Stimulated activated CD4-positive, alpha-beta T cell treated with anti-CD3 and anti-CD28 coated beads, Interleukin-4, amount 100 ng/mL, for 1 hour (primary cell): ENCODE measurements at regions not wholly inside any gene's neighbourhood (a gene's known extent, or its start where the extent isn't known, plus 50 kb on each side); places are given as distances from the start of the nearest gene placed in this dataset.

Source experiments
- DNase-seq: peaks from one replicate; pipeline ENCODE4 v3.0.0-alpha.2; 2020

DNA sequence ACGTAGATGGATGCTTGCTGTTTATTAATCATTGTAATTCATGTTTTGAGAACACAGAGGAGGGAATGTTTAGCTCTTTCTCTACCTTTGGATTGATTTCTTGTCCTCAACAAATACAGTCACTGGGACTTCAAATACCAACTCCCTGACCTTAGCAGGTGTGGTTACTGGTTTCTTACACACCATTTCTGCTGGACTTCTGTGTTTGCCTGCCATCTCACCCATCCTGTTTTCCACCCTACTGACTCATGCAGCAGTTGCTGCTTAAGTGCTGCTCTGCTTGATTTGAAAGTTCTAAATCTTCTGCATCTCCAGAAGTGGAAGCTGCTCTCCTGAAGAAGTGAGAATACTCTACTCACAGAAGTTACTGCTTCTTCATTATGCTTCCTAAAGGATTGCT is 170.3 kb downstream of the ZPLD1 start:
- DNase-seq, result no peak

DNA sequence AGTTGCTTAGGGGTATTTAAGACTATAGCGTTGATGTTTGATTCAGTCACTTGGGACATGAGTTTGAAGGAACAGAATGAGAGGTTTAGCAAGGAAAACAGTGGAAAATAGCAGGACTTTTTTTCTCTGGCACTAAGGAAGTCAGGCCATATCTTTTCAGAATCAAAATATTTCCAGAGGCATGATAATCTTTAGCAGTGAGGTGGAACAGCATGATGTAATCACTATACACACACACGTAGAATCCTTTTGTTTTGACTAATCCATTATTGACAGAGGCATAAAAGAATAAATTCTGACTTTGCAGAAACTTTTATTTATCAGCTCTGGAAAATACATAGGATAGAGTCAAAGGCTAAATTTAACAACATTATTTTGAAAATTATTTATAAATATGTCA is 174.1 kb downstream of the ZPLD1 start:
- no peak for DNase-seq

DNA sequence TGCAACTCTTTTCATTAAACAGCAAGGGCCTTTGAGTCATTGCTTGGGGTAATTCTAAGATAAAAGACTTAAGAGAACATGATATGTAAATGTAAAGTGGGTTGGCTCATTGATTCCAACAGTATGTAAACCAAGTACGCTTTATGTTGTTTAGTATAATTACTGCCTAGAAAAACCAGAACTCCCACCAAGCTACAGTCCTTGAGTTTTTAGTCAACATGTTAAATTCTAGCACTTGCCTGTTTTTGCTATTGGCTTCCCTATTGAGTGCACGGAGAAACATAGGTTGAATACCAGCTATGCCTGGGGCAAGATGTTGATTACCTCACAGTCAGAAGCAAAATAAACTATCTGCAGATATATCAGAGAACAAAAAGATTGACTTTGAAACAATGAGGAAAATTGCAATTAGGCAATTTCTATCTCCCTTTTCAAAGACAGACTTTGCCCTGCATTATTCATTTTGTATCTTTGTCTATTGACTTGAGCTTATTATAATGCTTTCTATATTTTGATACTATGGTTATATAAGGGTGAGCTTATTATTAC is 179.3 kb downstream of the ZPLD1 start:
- DNase-seq, result no peak

DNA sequence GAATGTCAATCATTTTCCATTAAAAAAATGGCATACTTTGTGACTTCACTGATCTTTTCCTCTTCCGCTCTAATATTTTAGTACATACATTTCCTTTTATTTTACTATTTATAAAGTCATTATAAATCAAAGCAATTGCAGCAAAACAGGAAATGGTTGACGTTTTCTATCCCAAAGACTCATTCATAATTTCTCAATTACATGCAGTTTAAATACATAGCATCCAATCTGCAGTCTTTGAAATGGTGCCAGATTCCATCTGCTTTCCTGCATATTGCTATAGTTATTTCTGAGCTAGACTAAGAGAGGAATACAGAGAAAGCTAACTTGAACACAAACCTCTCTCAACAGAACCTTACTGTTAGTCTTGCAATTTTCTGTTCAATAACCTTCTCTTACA is 179.8 kb downstream of the ZPLD1 start:
- no peak for DNase-seq

DNA sequence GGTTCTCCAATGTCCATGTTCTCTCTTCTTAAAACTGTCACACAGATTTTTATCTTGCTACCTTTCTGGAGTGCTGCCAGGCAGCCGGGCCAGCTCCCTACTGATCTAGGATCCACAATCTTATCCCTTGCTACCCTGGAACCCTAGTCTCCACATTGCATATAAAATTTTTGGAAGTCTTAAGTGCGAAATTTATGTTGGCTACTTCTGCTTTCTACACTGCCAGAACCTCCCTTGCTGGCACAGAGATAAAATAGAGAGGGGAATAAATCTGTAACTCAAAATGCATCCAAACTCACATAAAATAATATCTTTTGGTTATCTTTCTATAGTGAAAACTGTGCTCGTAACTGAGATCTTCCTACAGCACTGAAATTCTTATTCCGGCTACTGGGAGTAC is 182.6 kb downstream of the ZPLD1 start:
- no peak for DNase-seq

DNA sequence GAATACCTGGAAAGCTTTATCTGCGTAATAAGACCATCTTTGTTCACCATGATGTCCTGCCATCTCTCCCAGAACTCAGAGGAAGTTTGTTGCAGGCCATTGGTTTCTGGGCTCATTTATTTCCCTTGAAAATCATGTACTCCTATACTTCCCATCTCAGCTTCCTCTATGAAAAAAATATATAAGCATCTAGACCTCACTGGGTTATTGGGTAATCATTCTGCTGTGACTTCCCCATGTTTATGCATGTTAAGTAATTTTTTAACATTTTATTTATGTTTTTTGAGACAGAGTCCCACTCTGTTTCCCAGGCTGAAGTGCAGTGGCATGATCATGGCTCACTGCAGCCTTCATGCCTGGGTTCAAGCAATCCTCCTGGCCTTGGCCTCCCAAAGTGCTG is 184.5 kb downstream of the ZPLD1 start:
- no peak for DNase-seq

DNA sequence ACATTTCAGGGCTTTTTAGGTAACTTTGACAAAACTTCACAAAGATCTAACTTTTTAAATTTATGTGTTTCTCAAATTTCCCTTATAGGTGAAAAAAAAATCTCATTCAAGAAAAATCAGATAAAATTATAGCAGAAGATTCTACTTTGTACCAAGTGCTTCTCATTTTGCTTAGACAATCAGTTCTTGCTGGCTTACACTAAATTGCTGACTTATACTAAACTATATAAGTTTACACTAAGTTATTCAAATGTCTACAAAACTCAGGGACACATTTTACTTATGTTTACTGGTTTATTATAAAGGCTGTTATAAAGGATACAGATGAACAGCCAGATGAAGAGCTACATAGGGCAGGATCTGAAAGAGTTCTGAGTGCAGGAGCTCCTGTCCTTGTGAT is 195.1 kb downstream of the ZPLD1 start:
- no peak for DNase-seq

DNA sequence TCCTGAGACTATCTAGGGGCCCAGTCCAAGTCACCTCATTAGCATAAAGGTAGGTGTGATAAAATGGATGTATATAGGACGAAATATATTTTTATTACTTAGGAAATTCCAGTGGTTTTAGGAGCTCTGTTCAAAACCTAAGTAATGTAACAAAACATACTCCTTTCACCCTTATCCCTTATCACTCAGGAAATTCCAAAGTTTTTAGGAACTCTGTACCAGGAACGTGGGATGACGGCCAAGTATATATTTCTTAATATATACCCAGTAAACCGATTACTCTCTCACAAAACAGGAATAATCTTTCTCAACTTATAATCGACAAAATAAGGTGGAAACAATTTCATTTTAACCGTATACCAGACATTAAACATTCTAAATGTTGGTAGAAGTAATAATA is 195.7 kb downstream of the ZPLD1 start:
- DNase-seq, result no peak

DNA sequence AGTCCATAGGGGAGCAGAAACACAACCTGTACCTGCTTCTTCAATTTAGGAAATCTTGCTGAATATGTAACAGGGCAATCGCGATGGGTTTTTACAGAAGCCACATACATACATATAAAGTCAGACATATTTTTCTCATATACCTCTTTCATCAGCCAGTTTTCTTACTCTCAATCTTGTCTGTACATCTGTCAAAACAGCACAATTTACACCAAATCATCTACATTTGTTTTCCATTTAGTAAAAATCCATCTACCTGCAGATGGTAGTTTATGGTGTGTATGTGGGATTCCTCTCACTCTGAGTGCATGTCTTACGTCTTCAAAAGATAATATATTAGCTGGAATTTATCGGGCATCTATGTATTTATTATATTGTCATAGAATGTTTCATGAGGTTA is 208.7 kb downstream of the ZPLD1 start:
- DNase-seq, result no peak

DNA sequence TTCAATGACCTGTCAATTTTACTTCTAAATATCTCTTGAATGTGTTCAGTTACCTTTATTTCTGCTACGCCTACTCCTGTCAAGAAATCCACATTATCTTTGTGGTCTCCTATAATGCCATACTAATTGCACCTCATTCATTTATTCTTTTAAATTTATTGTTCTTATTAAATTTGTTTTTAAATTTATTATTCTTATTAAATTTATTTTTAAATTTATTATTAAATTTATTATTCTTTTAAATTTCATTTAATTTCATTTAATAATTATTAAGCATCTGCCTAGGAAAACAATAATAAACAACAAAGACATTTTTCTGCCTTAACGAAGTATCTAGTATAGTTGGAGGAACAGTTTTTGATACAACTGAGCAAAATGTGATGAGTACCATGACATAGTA is 211.7 kb downstream of the ZPLD1 start:
- no peak for DNase-seq

DNA sequence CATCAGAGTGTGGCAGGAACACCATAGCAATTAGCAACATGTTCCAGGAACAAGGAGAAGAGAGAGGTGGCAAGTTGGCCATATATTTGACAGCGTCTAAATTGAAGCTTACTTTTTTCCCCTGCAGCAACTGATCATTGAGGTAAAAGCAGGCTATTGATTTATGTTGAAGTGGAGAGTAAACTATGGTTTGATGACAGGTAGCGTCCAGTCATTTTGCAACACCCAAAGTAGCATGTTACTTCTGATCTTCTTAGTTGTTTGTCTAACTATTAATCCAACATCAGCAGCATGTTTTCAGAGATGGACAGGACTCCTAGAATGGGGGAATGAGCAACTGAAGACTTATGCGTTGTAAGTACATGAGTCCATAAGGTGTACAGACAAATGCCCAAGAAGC is 225.8 kb downstream of the ZPLD1 start:
- no peak for DNase-seq

DNA sequence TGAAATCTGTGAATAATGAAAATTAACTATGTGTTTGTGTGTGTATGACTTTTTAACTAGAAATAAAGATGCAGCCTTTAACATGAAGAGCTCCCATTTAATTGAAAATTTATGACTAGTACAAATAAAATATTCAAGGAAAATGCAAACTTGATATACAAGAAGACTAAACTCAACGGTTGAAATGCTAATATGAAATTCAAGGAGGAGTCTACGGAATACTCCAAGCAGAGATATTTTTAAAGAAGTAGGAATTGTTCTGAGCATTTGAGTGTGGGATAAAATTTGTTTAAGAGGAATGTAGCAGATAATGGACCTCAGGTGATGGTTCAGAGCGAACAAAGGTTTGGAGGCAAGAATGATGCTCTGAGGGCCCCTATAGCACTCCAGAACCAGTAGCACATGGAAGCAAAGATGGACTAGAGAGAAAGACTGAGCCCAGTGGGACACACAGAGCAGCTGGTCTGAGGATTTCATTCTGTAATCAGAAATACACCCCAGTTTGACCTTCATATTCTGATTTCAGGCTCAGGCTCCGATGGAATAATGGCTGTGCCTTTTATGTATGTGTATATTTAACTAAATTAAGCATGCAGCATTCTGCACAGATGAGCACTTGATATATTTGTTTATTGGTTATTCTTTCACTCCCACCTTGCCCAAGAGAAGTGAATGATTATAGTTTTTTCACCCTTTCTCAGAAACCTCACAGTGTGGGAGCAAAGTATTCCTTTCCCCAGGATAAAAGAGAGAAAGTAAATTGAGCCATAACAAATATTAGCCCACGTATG is 227.1 kb downstream of the ZPLD1 start:
- no peak for DNase-seq

DNA sequence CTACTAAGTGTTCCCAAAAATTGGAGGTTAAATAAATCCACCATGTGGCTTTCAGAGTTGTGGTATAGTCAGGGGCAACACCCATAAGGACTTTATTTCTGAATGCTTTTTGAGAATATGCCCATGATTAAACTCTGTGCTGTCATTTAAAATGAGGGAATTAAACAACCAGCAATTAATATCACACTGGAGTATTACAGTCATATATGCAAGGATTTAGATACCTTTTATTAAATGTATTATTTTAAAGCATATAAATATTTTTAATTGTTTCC is 227.6 kb downstream of the ZPLD1 start:
- no peak for DNase-seq

DNA sequence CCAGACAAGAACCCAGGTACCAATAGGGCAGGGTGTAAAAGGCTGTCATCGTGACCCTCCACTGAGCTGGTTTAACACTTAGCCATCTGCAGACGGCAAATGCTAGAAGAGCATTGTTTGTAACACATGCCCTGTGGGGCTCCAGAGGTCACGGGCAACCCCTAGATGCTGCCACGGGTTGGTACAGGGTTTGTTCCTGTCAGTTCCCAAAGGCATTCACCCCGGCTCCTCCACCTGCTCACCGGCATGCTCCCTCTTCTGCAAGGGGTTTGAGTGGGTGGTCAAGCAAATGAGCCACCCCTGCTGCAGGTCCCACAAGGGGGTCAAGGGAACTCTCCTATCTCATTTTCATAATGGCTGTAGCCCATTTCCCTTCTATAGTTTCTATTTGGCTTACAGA is 229.3 kb downstream of the ZPLD1 start:
- no peak for DNase-seq

DNA sequence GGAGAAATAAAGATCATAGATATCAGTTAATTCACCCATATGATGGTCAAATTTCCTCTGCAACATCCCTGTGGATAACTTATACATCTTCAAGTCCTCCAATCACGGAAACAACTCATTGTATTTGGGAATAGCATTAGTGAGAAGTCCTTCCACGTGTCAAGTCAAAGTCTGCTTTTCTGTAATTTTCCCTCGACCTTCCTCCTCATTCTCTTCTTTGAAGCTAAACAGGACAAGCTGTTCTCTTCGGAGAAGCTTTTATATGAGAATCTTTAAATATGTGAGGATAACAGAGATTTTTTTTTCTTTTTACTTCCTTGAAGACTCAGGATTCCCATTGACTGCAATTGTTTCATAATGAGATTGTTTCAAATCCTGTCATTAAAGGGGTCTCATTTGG is 230.4 kb downstream of the ZPLD1 start:
- DNase-seq, result no peak

DNA sequence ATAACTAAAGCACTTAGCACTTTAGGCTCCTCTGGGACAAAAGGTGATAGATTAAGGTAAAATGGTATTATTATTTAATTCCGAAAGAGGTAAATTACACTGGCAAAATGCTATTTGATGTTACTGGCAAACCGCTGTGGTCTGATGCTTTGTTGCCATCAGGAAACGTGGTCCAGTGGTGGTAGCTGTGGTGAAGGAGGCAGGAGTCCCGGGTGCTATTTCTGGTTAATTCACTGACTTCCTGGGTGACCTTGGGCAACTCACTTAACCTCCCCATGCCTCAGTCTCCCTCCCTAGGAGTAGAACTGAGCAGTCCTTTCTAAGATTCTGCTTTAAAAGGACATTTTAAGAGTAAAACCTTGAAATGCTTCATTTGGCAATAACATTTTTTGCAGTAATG is 233.4 kb downstream of the ZPLD1 start:
- no peak for DNase-seq

DNA sequence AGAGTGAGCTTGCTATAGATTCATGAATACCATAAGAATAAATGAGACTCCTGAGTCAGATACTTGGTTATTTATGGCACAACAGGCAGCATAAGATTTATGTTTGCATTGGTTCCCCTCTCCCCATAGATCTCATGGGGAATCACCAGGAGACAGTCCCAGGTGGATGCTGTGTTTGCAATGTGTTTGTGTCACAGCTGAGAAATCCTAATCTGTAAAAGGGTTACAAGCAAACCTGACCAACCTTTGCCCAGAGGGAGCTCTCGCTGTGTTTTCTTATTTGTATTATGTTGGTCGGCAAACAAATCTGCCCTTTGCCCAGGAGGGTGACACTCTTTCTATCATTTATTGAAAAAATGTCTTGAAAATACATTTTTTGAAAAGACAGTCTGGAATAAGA is 236.2 kb downstream of the ZPLD1 start:
- DNase-seq, result no peak

DNA sequence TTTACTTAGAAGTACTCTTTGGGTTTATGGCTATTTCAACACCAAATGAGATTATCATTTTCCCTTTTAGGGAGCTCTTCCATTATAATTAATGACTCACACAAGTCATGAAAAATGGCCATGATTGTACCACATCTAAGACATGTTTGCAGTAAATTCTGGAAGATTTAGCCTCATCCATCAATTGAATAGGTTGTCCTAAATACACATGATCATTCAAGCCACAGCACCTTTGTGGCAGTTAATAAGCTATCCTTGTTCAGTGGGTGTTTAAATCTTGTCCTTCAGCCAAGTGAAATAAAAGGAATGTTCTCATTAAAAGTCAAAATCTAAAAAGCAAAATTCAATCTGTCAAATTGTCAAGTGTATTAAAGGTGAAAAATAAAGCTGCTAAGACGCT is 237.5 kb downstream of the ZPLD1 start:
- no peak for DNase-seq

DNA sequence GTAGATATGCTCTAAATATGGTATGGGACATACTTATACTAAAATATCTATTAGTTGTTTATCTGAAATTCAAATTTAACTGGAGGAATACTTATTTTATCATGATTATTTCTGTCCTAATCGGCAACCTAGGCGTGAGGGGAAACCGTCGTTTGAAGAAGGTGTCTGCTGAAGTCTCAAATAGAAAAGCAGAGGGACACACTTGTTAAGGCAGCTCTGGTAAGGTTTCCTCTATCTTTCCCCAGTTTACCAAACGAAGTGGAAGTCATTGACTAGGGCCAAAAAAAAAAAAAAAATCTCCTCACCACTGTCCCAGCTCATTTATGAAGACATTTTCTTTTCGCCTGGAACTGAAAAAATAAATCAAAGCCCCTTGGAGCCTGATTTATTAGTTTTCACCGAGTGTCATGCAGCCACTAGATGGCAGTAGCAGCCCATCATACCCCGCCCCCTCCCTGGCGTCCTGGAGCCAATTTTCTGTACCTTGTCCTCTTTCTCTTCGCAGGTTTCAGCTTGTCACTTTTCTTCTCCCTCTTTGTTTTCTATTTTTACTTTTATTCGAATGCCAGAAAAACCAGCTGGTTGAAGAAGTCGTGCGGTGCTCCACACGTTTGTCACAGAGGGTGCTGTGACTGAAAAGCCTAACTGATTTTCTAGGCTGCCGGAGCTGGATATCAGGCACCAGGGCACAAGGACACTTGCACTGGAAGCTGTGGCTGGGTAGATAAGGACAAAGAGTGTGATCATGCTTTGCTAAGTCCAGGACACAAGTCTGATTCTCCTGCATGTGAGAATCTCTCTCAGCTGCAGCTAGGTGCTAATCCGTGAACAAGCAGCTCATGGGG is 238.7 kb downstream of the ZPLD1 start:
- peak; percentile 63 for DNase-seq

DNA sequence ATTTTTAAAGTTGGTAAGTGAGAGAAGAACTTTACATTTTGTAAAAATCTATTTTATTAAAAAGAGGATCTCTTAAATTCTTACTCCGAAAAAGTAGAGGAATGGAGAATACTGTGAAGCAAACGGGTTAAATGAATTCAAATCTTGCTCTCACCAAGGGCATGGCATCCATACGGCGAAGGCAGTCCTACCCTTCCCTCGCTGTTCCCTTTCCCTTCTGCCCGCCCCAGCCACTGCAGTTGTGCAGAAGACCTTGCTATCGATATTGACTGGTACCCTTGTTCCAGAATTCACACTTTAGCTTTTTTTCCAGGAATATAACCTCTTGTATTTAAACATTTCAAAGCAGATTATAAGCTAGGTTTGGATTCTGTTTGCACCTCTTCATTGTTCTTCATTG is 239.5 kb downstream of the ZPLD1 start:
- no peak for DNase-seq

DNA sequence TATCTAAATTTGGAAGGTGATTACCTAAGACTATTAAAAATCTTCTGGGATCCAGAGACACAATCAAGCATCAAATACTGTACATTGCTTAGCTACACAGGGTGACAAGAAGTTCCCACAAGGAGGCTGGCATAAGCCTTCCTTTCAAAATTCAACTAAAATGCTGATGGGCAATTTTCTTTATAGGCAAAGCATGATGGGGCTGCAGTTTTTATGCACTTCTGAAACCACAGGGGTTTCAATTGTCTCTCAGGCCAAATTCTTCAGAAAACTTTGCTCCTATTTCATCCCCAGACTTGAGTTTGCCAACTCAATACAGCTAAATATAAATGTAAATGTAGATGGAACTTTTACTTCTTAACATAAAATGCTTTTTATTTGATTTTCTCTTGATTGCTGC is 241.6 kb downstream of the ZPLD1 start:
- no peak for DNase-seq

DNA sequence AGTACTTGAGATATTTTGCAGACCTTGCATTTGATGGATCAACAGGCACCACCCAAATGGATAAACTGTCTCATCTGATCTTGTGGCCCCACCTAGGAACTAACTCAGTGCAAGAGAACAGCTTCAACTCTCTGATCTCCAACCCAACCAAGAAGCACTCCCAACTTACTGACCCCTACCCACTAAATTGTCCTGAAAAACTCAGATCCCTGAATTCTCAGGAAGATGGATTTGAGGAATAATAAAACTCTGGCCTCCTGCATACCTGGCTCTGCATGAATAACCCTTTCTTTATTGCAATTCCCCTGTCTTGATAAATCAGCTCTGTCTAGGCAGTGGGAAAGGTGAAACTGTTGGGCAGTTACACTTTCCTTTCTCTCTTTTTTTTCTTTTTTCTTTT is 247.9 kb downstream of the ZPLD1 start:
- DNase-seq, result no peak

DNA sequence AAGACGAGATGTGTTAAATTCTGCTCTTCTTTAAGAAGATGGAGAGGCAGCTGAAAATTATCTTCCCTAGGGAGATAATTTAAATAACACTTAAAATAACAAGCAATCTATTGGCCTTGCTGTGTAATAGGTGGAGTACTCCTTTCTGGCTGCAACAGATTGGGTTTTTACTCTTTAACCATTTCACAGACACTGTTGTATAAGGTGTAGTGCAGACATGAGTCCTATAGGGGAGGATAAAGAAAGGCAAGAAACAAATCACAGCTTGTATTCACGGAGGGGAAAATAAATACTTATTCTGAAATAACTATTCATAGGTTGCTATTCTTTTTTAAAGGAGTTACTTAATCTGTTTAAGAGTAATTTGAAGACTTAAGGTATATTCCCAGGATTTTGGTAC is 252.0 kb downstream of the ZPLD1 start:
- DNase-seq, result no peak

DNA sequence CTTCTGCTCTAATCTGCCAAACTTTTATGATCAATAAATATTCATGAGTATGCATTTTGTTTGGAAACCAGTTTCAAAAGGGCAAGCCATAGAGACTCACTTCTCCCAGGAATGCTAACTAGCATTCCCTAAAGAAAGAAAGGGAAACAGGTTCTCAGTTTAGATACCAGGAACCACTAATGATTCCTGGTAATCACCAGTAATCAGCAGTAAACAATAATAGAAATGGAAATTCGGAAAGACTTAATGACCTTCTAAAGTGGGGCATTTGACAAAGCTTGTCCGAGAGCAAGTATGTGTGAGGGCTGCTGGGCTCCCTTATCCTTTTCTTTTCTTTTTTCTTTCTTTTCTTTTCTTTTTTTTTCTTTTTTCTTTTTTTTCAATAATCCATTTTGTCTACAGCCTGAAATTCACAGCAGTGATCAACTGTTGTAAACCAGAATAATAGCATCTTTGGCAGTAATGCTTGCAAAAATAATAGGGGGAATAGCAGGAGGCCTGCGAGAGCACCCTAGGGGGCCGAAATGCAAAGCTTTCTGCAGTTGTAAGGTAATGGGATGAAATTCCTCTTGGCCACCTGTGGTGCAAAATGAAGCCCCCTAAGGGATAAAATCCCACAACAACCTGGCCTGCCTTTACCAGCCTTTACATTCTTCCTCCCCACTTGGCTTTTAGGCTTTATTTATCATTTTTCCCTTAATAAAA is 253.2 kb downstream of the ZPLD1 start:
- DNase-seq, result no peak
